HG03575 (cell line): ENCODE measurements at regions not wholly inside any gene's neighbourhood (a gene's known extent, or its start where the extent isn't known, plus 50 kb on each side); places are given as distances from the start of the nearest gene placed in this dataset.
"Not testable (repeated sequence)": the region's sequence is repeated elsewhere in the genome, so short reads cannot be mapped to it uniquely, and the experiment has no call there.

Experiments used
- ATAC-seq: cut with Tn5 transposase; IDR thresholded peaks from one replicate; pipeline ENCODE4 v1.9.1; 2021; ENCODE audit not compliant: unreplicated experiment, insufficient number of reproducible peaks, low FRiP score; ENCODE audit errors: extremely low read depth

DNA sequence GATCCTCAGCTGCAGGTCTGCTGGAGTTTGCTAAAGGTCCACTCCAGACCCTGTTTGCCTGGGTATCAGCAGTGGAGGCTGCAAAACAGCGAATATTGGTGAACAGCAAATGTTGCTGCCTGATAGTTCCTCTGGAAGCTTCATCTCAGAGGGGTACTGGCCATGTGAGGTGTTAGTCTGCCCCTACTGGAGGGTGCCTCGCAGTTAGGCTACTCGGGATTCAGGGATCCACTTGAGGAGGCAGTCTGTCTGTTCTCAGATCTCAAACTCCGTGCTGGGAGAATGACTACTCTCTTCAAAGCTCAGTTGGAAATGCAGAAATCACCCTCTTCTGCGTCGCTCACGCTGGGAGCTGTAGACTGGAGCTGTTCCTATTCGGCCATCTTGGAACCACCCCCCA is 362.7 kb downstream of the ACTR3B start:
- ATAC-seq: not testable (repeated sequence)

DNA sequence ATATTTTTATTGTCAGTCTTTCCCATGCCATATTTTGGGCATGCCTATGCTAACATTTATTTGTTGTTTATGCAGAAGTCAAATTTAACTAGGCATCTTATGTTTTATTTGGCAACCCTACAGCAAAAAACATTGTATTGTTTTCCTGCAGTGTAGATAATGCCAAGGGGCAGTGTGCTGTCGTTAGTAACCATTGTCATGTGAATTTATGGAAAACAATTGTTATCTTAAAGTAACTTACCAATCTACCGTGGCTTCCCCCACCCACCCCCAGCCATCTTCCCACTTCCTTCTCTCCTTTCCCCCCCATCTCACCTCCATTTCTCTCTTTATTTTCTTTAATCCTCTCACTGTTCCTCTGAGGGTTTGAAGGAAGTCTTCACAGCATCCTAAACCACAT is 370.5 kb downstream of the ACTR3B start:
- no peak for ATAC-seq

DNA sequence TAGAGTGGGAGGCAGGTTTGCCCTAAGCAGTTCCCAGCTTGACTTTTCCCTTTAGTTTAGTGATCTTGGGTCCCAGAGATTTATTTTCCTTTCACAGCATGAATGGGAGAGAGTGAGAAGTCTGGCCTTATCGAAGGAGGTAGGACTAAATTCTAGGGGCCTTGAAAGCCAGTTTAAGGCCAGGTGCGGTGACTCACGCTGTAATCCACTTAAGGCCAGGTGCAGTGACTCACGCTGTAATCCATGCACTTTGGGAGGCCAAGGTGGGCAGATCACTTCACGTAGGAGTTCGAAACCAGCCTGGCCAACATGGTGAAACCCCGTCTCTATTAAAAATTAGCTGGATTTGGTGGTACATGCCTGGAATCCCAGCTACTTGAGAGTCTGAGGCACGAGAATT is 392.2 kb downstream of the ACTR3B start:
- no peak for ATAC-seq

DNA sequence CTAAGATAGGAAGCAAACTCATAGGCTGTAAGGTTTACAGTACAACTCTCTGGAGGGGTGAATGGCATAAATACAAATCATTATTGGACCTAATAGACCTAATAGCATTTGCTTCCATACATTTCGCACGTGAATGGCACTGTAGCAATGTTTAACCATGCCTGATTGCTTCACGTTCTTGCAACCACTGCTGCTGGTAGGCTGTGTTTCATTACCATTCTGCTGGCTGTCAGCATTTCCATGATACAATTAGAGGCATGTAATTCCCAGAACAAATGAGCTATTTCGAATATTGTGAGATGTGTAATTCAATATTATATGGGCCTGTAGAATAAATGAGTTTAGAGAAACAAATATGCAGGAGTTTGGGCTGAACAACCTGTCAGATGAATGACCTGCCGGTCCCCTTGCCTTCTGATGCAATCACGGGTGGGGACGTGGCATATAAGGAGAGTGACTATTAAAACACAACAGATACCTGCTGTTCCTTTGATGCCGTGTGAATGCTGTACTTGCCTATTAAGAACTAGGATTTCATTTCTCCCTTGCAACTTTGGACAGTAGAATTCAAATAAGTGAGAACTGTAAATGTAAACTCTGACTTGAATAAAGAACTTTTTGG is 393.4 kb downstream of the ACTR3B start:
- ATAC-seq: no peak

DNA sequence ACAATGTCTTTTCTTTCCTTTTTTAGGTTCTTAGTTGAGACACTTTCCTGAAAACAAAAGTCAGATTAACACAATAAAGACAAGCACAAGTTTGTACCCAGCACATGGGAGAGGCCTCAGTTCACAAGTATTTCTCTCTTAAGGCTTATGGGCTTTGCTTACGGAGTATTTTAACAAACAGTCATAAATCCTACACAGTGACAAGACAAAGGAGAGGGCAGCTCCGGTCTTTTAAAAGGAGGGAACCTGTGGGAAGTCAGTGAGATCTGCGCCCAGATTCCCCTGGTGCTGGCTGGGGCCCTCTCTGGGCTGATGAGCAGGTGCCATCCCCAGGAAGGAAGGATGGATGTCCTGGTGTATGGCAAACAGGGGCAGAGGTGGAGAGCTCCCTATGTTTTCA is 398.6 kb downstream of the ACTR3B start:
- ATAC-seq: no peak

DNA sequence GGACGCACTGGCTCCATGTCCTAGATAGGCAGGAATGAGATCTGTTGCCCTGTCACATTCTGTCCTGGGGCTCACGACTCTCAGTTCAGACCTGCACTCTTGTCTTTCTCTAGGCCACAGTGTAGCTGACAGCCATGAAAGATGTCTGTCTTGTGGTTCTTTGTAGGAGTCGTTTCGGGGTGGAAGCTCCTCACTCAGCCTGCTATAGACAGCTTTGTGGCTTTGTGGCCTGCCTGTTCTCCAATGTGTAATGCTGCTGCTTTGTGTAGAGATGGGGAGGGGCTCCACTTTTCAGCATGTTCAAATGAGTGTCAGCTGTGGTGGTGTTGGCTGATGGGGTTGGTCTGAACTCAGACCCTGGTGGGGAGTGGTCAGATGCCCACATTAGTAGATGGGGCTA is 410.7 kb downstream of the ACTR3B start:
- ATAC-seq: no peak

DNA sequence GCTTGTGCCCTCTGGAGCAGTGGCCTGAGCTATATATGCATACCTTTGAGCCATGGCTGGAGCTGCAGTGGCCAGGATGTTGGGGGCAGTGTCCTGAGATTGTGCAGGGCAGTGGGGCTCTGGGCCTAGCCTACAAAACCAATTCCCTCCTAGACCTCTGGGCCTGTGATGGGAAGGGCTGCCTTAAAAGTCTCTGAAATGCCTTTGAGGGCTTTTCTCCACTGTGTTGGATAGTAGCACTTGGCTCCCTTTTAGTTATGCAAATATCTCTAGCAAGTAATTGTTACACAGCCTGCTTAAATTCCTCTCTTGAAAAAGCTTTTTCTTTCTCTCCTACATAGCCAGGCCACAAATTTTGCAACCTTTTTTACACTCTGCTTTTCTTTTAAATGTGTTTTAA is 426.4 kb downstream of the ACTR3B start:
- no peak for ATAC-seq

DNA sequence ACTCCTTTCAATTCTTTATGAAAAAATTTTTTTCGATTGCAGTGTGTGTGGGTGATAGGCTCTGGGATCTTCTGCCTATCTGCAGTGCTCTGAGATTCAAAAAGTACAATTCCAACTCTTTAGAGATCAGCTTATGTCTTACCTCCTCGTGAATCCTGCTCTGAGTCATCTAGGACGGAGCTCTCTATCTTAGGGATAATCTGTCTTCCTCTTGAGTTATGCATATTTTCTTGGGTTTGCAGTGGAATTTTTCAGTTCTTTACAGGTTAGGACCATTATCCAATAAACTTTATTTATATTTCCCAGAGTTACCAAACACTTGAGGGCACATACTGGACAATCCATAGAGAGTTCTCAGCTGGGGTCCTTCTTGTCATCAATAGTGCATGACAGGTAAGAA is 428.6 kb downstream of the ACTR3B start:
- ATAC-seq: no peak

DNA sequence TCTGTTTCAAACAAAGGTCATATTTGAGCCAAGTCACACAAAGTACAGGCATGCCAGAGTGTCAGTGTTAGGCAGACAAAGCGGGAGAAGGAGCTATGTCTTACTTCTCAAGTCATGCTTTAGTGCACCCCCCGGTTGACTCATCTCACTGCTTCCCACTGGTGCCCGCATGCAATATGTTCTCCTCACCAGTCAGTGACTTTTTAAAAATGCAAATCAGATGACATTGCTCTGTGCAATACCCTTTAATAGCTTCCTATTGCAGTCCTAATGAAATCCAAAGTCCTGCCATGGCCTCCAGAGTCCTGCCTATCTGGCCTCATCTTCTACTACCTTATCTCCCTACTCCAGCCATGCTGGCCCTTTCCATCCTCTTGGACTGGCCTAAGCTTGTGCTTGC is 429.1 kb downstream of the ACTR3B start:
- ATAC-seq: no peak

DNA sequence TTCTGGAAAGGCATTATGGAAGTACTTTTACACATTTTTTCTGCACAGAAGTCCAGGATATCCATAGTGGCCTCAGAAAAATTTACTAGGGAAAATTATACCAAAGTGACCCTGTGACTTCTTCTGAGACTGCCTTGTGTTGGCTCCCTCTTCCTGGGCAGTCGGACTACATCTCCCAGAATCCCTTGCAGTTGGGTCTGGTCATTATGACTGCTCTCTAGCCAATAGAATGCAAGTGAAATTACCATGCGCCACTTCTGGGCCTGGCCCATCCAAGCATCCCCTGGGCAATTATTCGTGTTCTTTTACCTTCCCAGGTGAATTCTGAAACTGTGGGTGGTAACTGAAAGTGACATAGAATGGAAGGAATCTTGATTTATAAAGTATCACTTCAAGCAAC is 430.9 kb downstream of the ACTR3B start:
- no peak for ATAC-seq

DNA sequence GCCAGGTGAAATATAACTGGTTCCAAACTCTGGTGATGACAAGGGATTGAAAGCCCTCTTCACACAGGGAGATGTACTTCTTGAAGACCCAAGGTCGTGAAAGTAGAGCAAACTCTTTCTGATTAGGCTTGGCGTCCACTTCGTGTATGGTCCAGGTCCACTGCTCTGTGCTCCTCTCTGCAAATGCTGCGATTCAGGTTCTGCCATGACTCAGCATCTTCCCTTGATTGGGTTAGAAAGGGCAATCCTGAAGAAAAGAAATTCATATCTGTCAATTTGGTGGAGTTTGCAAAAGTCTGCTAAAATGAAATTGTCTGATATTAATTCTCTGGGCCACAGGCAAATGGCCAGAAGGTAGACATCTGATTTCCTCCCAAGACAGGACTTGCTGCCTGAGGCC is 431.4 kb downstream of the ACTR3B start:
- ATAC-seq: no peak

DNA sequence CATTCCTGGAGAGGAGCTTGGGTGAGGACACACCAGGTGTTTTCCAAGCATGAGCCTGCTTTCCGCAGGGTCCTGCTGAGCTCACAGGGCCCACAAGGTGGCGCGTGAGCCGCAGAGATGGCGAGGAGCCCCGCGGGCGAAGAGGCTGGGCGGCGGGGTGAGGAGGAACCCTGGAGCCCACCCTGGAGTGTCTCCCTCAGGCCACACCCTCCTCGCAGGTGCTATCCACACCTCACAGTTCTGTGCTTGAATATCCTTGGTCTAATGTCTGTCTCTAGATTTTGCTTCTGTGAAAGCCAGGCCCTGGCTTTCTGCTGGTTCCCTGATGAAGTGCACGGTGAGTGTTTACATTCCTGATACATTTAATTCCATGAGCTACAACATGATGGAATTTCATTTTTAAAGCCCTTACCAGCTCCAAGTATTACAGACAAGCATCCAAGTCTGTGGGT is 433.6 kb downstream of the ACTR3B start:
- no peak for ATAC-seq

DNA sequence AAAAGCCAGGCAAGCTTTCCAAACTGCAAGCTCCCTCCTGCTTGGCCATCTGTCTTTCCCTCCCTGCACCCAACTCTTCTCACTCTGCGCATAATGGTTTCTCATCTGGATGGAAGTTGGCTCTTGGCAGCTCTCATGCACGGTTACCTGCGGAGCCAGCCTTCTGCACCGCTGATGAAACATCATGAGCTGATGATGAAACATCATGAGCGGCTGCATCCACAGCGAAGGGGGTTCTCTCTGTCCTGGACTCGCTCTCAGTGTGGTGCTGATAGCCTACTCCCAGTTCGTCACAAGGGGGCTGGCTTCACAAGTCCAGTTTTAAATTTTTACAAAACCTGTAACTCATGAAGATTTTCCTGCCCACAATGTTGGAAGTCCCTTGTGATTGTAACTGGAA is 457.5 kb downstream of the ACTR3B start:
- ATAC-seq: no peak

DNA sequence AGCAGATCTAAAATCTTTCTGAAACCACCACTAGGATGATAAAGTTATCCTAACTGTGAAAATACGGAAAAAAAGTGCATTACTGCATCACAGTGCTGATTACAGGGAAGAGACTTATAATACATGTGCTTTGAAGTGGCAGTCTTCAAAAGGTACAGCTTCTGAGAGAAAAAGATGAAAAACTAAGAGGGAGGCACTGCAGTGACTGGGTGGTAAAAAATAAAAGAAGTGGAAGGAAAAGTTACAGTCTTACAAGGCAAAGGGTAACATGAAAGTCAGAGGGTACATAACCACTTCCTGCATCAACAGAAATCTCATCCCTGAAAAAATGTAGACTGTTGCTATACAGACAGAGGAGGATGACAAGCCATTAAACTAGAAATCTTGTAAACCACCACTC is 465.3 kb downstream of the ACTR3B start:
- ATAC-seq: no peak

DNA sequence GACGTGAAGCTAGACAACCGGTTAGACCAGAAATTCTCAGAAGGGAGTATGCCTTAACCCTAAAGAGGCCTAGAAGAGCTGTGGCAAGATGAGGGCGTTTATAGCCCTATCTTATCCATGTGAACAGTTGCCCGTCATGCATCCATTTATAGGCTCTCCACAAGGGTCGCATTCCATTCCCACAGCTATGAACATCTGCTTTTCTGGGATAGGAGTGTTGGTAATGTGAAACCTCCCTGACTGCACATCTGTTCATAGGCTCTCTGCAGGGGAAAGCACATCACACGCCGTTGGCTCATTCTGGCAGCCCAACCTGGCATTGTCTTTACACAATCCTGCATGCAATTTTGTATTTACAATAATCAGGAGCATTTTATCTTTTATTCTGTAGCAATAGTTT is 485.6 kb downstream of the ACTR3B start:
- not testable (repeated sequence) for ATAC-seq

DNA sequence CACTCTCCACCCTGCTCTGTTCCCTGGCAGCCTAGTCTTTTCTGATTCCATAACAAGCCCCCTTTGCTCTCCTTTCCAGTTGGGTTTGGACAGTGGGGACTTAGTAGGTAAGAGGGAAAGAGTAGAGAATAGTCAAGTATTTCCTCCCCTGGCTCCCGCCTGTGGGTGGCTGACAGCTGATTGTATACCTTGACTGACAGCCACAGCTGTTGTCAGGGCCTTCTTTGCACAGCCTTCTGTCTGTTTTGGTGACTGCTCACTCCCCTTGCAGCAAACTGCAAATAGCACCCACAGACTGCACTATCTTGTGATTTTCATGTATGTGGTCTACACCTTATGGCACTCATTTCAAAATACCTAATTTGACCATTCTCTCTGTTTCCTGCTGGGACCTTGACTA is 486.3 kb downstream of the ACTR3B start:
- ATAC-seq: no peak

DNA sequence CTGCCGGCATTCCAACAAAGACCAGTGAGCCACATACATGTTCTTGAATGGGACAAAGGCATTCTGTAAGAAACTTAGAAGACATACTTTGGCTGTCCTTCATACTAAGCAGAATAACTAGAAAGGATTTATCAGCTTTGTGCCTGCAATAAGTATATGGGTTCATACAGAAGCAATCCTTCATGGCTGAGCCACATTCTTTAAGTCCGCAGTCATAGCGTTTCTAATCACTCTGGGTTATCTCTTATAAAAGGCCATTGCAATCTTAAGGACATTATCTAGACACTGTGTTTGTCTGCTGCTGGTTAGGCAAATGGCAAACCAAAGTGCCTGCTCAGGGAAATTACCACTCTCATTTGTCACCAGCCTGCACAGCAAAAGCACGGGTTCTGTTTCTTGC is 488.4 kb downstream of the ACTR3B start:
- ATAC-seq: no peak

DNA sequence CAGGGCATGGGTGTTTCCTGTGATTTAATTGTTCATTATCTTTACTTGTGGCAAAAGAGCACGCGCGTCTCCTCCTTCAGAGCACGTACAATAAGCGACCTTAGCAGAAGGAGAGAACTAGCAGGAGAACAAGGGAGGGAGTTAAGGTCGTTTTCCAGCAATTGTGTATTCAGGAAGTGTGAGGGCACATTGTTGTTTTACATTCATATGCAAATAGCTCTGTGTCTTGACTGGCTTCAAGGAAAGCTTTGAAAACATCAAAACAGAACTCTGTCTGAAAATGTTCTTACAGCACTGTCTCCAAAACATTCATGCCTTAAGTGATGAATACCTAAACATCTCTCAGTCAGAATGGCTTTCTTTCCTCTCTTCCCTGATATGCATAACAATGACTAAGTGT is 499.1 kb downstream of the ACTR3B start:
- ATAC-seq: no peak

DNA sequence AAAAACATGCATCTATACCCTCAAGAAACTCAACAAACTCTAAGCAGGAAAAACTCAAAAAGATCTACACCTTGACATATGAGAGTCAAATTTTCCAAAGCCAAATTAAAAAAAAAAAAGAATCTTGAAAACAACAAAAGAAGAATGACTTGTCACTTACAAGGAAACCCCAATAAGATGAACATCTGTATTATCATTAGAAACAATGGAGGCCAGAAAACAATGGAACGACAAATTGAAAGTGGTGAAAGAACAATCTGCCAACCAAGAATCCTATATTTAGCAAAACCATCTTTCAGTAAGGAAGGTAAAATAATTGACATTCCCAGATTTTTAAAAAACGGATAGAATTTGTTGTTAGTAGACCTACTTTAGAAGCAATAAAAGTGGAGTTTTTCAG is 516.8 kb downstream of the ACTR3B start:
- no peak for ATAC-seq

DNA sequence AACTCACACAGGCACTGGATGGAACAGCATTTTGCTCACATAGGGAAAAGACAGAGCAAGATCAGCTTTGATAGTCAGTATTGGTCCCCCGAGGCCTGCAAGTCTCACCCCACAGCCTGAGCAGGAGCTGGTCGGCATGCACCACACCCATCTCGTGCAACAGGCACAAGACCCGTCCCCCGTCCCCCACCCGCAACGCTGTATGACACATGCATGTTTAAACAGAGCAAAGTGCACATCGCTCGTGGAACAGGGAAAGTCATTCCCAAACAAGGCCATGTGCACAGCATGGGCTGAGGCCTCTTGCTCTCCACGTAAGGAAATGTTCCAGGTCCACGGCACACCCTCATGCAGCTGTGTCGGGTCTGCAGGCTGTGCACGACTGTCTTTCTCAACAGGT is 527.2 kb downstream of the ACTR3B start:
- no peak for ATAC-seq

DNA sequence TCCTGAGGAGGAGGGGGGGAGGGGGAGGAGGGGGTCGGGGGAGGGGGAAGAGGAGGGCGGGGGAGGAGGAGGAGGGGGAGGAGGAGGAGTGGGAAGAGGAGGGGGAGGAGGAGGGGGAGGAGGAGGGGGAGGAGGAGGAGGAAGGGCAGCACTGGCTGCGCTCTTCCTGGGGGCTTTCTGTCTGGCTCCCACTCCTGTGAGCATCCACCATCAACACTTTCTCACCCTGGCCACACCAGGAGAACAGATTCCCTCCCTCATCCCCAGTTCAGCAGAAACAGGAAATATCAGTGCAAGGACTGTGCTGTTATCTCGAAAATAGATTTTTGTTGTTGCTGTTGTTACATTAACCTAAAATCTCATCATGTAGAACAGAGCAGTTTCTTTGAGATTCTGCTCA is 530.5 kb downstream of the ACTR3B start:
- no peak for ATAC-seq

DNA sequence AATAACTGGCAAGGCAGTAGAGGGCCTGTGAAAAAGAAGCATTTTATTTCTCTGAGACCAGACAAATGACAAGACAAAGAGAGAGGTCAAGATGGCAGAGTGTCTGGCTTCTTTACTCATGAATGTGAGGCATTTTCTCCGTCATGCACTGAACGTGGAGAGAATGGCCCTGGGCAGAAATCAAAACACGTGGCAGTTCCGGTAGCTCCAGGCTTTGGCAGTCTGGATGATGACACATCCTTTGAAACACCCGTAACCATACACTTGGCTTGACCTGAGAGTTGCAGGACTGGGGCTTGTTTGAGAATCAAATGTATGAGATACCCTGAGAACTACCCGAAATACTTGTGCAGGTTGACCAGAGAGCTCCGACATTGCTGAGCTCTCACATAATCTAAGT is 537.6 kb downstream of the ACTR3B start:
- ATAC-seq: no peak
